ENCODE measurements at regions not wholly inside any gene's neighbourhood (a gene's known extent, or its start where the extent isn't known, plus 50 kb on each side); places are given as distances from the start of the nearest gene placed in this dataset.

DNA sequence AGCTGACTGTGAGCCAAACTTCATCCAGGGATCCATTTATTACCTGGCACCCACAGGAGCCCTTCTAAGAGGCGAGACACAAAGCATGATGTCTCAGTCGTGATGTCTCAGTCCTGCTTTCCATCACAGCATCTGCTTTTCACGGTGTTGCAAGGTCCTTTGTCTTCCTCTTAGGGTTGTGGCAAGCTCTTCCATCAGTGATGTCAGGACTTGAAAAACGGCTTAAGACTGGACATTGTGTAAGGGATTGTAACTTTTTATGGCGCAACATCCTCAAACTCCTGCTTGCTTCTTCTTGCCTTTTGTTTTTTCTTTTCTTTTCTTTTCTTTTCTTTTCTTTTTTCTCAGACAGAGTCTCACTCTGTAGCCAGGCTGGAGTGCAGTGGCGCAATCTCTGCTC lies 586.5 kb upstream of the TMEM132C start:
- no peak for DNase-seq (ENCODE audit: low read depth, low spot score)
- TF ChIP-seq, protein P1, sequence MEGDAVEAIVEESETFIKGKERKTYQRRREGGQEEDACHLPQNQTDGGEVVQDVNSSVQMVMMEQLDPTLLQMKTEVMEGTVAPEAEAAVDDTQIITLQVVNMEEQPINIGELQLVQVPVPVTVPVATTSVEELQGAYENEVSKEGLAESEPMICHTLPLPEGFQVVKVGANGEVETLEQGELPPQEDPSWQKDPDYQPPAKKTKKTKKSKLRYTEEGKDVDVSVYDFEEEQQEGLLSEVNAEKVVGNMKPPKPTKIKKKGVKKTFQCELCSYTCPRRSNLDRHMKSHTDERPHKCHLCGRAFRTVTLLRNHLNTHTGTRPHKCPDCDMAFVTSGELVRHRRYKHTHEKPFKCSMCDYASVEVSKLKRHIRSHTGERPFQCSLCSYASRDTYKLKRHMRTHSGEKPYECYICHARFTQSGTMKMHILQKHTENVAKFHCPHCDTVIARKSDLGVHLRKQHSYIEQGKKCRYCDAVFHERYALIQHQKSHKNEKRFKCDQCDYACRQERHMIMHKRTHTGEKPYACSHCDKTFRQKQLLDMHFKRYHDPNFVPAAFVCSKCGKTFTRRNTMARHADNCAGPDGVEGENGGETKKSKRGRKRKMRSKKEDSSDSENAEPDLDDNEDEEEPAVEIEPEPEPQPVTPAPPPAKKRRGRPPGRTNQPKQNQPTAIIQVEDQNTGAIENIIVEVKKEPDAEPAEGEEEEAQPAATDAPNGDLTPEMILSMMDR (IDR thresholded peaks at IDR 0.05; ENCODE audit: low read depth, low read length): no peak
- no peaks in the 10 kb centered on the region for H3K27me3 ChIP-seq (ENCODE audit: control insufficient read depth, insufficient read depth, low read length)
- ChIA-PET CTCF (interaction anchor here (1.5 kb wide), 1 partner anchor 299 kb away, joined by 5 read pairs; no protein-coding TSS in a partner anchor), POLR2A (no interaction called here)
- H3K9me3 ChIP-seq (ENCODE audit: control insufficient read depth, insufficient read depth, low read length): peaks cover 8% of the 10 kb centered on the region
- no peak overlapping the region for H3K27ac ChIP-seq (ENCODE audit: low read depth, low read length)
- H3K4me3 ChIP-seq (ENCODE audit: low read depth, low read length): no peak overlapping the region

DNA sequence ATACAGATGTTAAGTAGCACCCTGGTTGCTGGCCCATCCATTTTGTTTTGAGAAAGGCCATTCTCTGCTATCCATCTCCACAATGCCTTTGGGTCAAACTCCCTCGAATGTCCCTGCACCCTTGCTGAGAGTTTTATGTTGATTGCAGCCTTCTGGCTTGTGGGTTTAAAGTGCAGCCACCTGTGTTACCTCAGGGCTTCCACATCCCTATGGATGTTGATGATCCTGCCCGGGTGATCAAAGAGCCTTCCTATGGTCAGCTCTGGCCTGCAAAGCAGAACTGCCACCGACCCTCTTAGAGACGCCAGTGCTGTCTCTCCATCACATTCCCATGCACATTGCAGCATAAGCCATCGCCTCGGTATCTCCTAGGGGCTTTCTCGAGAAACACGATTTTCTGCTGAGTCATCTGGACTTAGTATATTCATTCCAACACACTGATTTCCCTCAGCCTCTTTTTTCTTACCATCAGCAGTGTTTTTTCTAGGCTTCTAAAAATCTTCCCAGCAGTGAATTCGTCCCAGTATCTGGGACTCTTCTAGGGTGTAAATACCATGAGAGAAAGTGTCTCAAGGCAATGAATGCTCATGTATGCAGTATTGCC lies 585.7 kb upstream of the TMEM132C start:
- Histone ChIP-seq H3K9me3 (ENCODE audit: control insufficient read depth, insufficient read depth, low read length) (peaks cover 3% of the 10 kb centered on the region; the same call in 1 of the 2 replicates), H3K27me3 (ENCODE audit: control insufficient read depth, insufficient read depth, low read length) (no peaks in the 10 kb centered on the region), H3K27ac (ENCODE audit: low read depth, low read length) (no peak overlapping the region), H3K4me3 (ENCODE audit: low read depth, low read length) (no peak overlapping the region)
- ChIA-PET CTCF (interaction anchor here (1.5 kb wide), 1 partner anchor 300 kb away, joined by 5 read pairs; no protein-coding TSS in a partner anchor), POLR2A (no interaction called here)
- TF ChIP-seq, protein P1 (IDR thresholded peaks at IDR 0.05; ENCODE audit: low read depth, low read length): no peak
- no peak for DNase-seq (ENCODE audit: low read depth, low spot score)

DNA sequence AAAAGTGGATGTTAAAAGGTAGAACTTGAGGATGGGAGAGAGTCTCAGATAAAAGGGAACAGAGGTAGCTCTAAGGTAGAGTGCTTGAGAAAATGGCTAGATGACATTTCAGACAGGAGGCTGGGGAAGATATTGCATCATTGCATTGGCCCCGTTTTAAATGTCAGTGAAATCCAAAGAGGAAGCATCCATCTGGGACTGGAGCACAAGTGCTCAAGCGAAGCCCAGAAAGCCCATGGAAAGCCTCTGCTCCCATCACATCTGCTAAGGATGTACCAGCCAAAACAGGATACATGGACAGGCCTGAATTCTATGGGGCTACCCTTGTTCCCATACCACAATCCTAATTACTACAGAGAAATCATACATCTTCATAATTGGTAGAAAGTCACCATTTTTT lies 581.5 kb upstream of the TMEM132C start:
- CTCF ChIA-PET: no interaction called here
- Histone ChIP-seq H3K27ac (ENCODE audit: low read depth, low read length) (no peak overlapping the region), H3K27me3 (ENCODE audit: control insufficient read depth, insufficient read depth, low read length) (no peaks in the 10 kb centered on the region), H3K4me3 (ENCODE audit: low read depth, low read length) (no peak overlapping the region), H3K9me3 (ENCODE audit: control insufficient read depth, insufficient read depth, low read length) (peaks cover 3% of the 10 kb centered on the region; the same call in 1 of the 2 replicates)
- no peak for DNase-seq (ENCODE audit: low read depth, low spot score)
- TF ChIP-seq, protein P1 (IDR thresholded peaks at IDR 0.05; ENCODE audit: low read depth, low read length): no peak
- POLR2A ChIA-PET: no interaction called here

DNA sequence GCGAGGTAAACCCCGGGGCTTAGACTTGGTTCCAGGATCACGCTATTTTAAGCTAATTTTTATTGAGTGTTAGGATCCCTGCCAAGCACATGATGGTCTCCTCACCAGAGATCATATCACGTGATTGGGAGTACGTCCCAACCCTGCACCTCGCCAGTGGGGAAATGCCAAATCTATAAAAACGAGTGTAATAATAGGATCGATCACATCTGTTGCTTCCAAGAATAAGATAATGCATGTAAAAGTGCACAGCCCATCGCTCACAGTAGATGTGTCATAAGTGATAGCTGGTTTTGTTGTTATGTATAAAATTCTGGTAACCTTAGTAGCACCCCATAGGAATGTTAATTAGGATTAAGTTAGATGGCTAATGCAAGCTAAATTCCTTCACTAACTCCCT lies 581.0 kb upstream of the TMEM132C start:
- Histone ChIP-seq H3K4me3 (ENCODE audit: low read depth, low read length) (no peak overlapping the region), H3K9me3 (ENCODE audit: control insufficient read depth, insufficient read depth, low read length) (peaks cover 3% of the 10 kb centered on the region; the same call in 1 of the 2 replicates), H3K27ac (ENCODE audit: low read depth, low read length) (no peak overlapping the region), H3K27me3 (ENCODE audit: control insufficient read depth, insufficient read depth, low read length) (no peaks in the 10 kb centered on the region)
- no peak for DNase-seq (ENCODE audit: low read depth, low spot score)
- ChIA-PET CTCF (interaction anchor here (2.0 kb wide), 1 partner anchor 8 kb away, joined by 8 read pairs; no protein-coding TSS in a partner anchor), POLR2A (no interaction called here)
- TF ChIP-seq, protein P1 (IDR thresholded peaks at IDR 0.05; ENCODE audit: low read depth, low read length): no peak

DNA sequence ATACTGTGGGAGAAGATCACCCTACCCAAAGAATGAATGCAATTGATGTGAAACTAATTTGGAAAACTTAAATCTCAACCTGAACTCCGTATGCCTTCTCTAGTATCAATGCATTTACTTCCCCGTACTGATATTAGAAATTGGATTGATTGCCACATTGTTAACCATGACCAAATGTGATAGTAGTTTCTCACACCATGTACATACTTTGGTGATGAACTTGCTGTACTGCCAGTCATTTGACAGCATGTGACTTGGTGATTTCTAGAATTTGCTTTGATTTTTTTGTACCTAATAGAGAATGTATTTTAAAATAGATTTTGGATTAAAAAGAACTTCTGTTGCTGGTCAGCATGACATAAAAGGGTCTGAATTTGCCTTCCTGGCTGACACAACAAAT lies 579.8 kb upstream of the TMEM132C start:
- DNase-seq (ENCODE audit: low read depth, low spot score): no peak
- no peaks in the 10 kb centered on the region for H3K27me3 ChIP-seq (ENCODE audit: control insufficient read depth, insufficient read depth, low read length)
- no peak overlapping the region for H3K27ac ChIP-seq (ENCODE audit: low read depth, low read length)
- POLR2A ChIA-PET: no interaction called here
- H3K9me3 ChIP-seq (ENCODE audit: control insufficient read depth, insufficient read depth, low read length): no peaks in the 10 kb centered on the region; the same call in 1 of the 2 replicates
- TF ChIP-seq, protein P1 (IDR thresholded peaks at IDR 0.05; ENCODE audit: low read depth, low read length): no peak
- no peak overlapping the region for H3K4me3 ChIP-seq (ENCODE audit: low read depth, low read length)
- CTCF ChIA-PET: interaction anchor here (2.0 kb wide), 1 partner anchor 9 kb away, joined by 8 read pairs; no protein-coding TSS in a partner anchor
